ENCODE measurements at regions not wholly inside any gene's neighbourhood (a gene's known extent, or its start where the extent isn't known, plus 50 kb on each side); places are given as distances from the start of the nearest gene placed in this dataset.

DNA sequence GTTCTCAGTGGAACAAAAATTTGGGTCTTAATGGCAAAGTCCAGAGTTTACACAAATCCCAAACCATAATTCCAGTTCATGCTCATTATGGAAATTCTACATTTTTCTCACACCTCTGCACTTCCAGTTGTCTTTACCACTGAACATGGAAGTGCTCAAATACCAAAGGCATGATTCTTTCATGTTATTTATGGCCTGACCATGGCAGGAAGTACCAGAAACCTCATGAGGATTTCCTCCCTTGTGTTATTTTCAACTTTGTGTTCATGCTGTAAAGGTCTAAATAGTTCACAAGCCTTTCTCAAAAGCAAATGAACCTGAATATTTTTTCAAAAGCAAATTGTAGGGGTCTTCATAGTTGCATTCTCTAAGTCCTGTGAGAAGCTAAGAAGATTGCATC, 82.0 kb upstream of the ITGA1 start:
- TF ChIP-seq, protein P1, sequence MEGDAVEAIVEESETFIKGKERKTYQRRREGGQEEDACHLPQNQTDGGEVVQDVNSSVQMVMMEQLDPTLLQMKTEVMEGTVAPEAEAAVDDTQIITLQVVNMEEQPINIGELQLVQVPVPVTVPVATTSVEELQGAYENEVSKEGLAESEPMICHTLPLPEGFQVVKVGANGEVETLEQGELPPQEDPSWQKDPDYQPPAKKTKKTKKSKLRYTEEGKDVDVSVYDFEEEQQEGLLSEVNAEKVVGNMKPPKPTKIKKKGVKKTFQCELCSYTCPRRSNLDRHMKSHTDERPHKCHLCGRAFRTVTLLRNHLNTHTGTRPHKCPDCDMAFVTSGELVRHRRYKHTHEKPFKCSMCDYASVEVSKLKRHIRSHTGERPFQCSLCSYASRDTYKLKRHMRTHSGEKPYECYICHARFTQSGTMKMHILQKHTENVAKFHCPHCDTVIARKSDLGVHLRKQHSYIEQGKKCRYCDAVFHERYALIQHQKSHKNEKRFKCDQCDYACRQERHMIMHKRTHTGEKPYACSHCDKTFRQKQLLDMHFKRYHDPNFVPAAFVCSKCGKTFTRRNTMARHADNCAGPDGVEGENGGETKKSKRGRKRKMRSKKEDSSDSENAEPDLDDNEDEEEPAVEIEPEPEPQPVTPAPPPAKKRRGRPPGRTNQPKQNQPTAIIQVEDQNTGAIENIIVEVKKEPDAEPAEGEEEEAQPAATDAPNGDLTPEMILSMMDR (conservative IDR thresholded peaks at IDR 0.05; ENCODE audit: low read length): no peak
- no peak for TF ChIP-seq EZH2phosphoT487 (IDR thresholded peaks at IDR 0.05; ENCODE audit: borderline replicate concordance)

All from Loucy (cell line).